ENCODE measurements at regions not wholly inside any gene's neighbourhood (a gene's known extent, or its start where the extent isn't known, plus 50 kb on each side); places are given as distances from the start of the nearest gene placed in this dataset.
A peak's percentile ranks its signal among the peaks of the same experiment; 100 is the strongest.

- Histone ChIP-seq H3K4me1 (ENCODE audit: control insufficient read depth in 1 of 2, insufficient read depth in 2 of 2, low read length in 2 of 2) (no peaks in the 10 kb centered on the region), H3K27ac (ENCODE audit: low read depth in 1 of 2, low read length in 2 of 2) (no peak overlapping the region), H3K4me3 (ENCODE audit: low read length in 2 of 2) (no peak overlapping the region), H3K36me3 (ENCODE audit: control insufficient read depth in 1 of 2, insufficient read depth in 2 of 2, low read length in 1 of 2) (no peaks in the 10 kb centered on the region), H3K9me3 (ENCODE audit: control insufficient read depth, low read length) (no peaks in the 10 kb centered on the region), H3K27me3 (ENCODE audit: control insufficient read depth in 1 of 2, insufficient read depth in 2 of 2, low read length in 1 of 2) (no peaks in the 10 kb centered on the region)
- no peak for DNase-seq
- 79 to 83% methylated on average over 2 of the region's 2 CpGs for WGBS, 2 donors
- no peak for ATAC-seq (ENCODE audit: low FRiP score)
- intact Hi-C loops (cut with DNase I): no loop called here
These were observed 95.0 kb upstream of the PLSCR4 start for GRCh38 chr3:146345900-146346299.

DNA sequence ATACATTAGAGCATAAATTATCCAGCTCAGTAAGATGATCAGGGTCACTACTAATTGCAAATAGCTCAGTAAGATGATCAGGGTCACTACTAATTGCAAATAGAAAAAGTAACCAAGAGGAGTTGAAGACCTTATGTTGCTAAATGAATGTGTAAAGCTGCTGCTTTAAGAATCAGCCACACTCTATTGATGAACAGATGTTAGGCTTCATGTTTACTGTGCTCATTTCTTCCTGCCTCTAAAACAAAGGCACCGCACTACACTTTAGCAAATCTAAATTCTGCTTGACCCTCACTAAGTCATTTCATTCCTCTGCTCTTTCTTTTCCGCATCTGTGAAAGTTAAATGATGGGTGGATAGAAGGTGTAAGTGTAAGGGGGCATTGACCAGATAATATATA lies 92.6 kb upstream of the PLSCR4 start:
- Histone ChIP-seq H3K36me3 (ENCODE audit: control insufficient read depth in 1 of 2, insufficient read depth in 2 of 2, low read length in 1 of 2) (no peaks in the 10 kb centered on the region), H3K27ac (ENCODE audit: low read depth in 1 of 2, low read length in 2 of 2) (no peak overlapping the region), H3K4me1 (ENCODE audit: control insufficient read depth in 1 of 2, insufficient read depth in 2 of 2, low read length in 2 of 2) (no peaks in the 10 kb centered on the region), H3K4me3 (ENCODE audit: low read length in 2 of 2) (no peak overlapping the region), H3K27me3 (ENCODE audit: control insufficient read depth in 1 of 2, insufficient read depth in 2 of 2, low read length in 1 of 2) (no peaks in the 10 kb centered on the region), H3K9me3 (ENCODE audit: control insufficient read depth, low read length) (no peaks in the 10 kb centered on the region)
- 41 to 44% methylated on average over 2 of the region's 2 CpGs for WGBS, 2 donors
- intact Hi-C loops (cut with DNase I): no loop called here
- DNase-seq (no peak), ATAC-seq (ENCODE audit: low FRiP score) (no peak)

GRCh38 chr3:146342989-146343388 lies 92.1 kb upstream of the PLSCR4 start:
- H3K27ac ChIP-seq (ENCODE audit: low read depth in 1 of 2, low read length in 2 of 2): no peak overlapping the region
- no peak overlapping the region for H3K4me3 ChIP-seq (ENCODE audit: low read length in 2 of 2)
- ATAC-seq (ENCODE audit: low FRiP score) (no peak), DNase-seq (no peak)
- H3K9me3 ChIP-seq (ENCODE audit: control insufficient read depth, low read length): no peaks in the 10 kb centered on the region
- intact Hi-C loops (cut with DNase I): no loop called here
- no peaks in the 10 kb centered on the region for H3K27me3 ChIP-seq (ENCODE audit: control insufficient read depth in 1 of 2, insufficient read depth in 2 of 2, low read length in 1 of 2)
- H3K4me1 ChIP-seq (ENCODE audit: control insufficient read depth in 1 of 2, insufficient read depth in 2 of 2, low read length in 2 of 2): no peaks in the 10 kb centered on the region
- no peaks in the 10 kb centered on the region for H3K36me3 ChIP-seq (ENCODE audit: control insufficient read depth in 1 of 2, insufficient read depth in 2 of 2, low read length in 1 of 2)

DNA sequence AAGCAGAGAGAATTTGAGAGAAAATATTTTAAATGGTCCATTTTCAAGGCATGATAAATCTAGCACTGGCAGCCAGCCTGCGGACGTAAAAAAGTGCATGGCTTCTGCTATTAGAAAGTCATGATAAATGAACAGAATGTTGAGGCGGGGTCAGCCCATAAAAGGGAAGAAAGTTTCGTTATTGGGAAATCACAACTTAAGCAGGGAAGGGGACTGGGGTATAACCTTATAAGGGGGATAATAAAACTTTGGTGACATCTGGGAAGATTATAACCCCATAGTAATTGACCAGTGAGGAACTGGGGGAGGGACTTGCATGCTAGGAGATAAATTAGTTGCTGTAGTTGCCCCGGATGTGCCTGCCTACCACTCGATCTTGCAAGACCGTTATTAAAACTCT lies 88.4 kb upstream of the PLSCR4 start:
- no peak overlapping the region for H3K27ac ChIP-seq (ENCODE audit: low read depth in 1 of 2, low read length in 2 of 2)
- 25 to 39% methylated on average over 7 of the region's 7 CpGs for WGBS, 2 donors
- DNase-seq (no peak), ATAC-seq (ENCODE audit: low FRiP score) (no peak)
- H3K4me3 ChIP-seq (ENCODE audit: low read length in 2 of 2): peak overlapping the region in 1 of 2 donors; percentile 41
- no peaks in the 10 kb centered on the region for H3K36me3 ChIP-seq (ENCODE audit: control insufficient read depth in 1 of 2, insufficient read depth in 2 of 2, low read length in 1 of 2)
- H3K9me3 ChIP-seq (ENCODE audit: control insufficient read depth, low read length): no peaks in the 10 kb centered on the region
- intact Hi-C loops (cut with DNase I): loop anchor here (10.0 kb wide), 1 partner anchor 235 kb away; no protein-coding TSS in a partner anchor
- H3K27me3 ChIP-seq (ENCODE audit: control insufficient read depth in 1 of 2, insufficient read depth in 2 of 2, low read length in 1 of 2): no peaks in the 10 kb centered on the region
- no peaks in the 10 kb centered on the region for H3K4me1 ChIP-seq (ENCODE audit: control insufficient read depth in 1 of 2, insufficient read depth in 2 of 2, low read length in 2 of 2)

- ATAC-seq (ENCODE audit: low FRiP score): no peak
- Histone ChIP-seq H3K4me1 (ENCODE audit: control insufficient read depth in 1 of 2, insufficient read depth in 2 of 2, low read length in 2 of 2) (no peaks in the 10 kb centered on the region), H3K27ac (ENCODE audit: low read depth in 1 of 2, low read length in 2 of 2) (no peak overlapping the region), H3K36me3 (ENCODE audit: control insufficient read depth in 1 of 2, insufficient read depth in 2 of 2, low read length in 1 of 2) (no peaks in the 10 kb centered on the region), H3K27me3 (ENCODE audit: control insufficient read depth in 1 of 2, insufficient read depth in 2 of 2, low read length in 1 of 2) (no peaks in the 10 kb centered on the region), H3K4me3 (ENCODE audit: low read length in 2 of 2) (no peak overlapping the region), H3K9me3 (ENCODE audit: control insufficient read depth, low read length) (no peaks in the 10 kb centered on the region)
- intact Hi-C loops (cut with DNase I): loop anchor here (10.0 kb wide), 1 partner anchor 237 kb away; no protein-coding TSS in a partner anchor
- no peak for DNase-seq
- WGBS, 2 donors: 77 to 83% methylated on average over 7 of the region's 7 CpGs
These were observed 87.1 kb upstream of the PLSCR4 start for GRCh38 chr3:146337991-146338390.

DNA sequence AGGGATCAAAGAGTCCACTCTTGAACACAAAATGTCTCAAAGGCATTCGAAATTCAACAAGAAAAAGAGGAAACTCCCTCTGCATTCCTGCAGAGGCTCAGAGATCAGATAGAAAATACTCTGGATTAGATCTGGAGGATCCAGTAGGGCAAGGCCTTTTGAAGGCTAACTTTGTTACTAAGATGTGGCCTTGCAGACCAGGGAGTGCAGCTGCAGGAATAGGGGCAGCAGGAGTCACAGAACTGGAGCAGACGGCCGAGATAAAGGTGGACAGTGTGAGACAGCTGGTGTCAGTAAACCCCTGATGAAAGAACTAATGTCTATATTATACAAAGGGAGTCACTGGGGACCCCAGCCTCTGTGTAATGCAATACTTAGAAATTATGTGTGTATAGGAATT lies 84.5 kb upstream of the PLSCR4 start:
- H3K36me3 ChIP-seq (ENCODE audit: control insufficient read depth in 1 of 2, insufficient read depth in 2 of 2, low read length in 1 of 2): no peaks in the 10 kb centered on the region
- no peak for DNase-seq
- no peak overlapping the region for H3K4me3 ChIP-seq (ENCODE audit: low read length in 2 of 2)
- no peaks in the 10 kb centered on the region for H3K4me1 ChIP-seq (ENCODE audit: control insufficient read depth in 1 of 2, insufficient read depth in 2 of 2, low read length in 2 of 2)
- 87 to 94% methylated on average over 3 of the region's 3 CpGs for WGBS, 2 donors
- intact Hi-C loops (cut with DNase I): loop anchor here (10.0 kb wide), 1 partner anchor 239 kb away; no protein-coding TSS in a partner anchor
- H3K27ac ChIP-seq (ENCODE audit: low read depth in 1 of 2, low read length in 2 of 2): no peak overlapping the region
- ATAC-seq (ENCODE audit: low FRiP score): no peak
- H3K27me3 ChIP-seq (ENCODE audit: control insufficient read depth in 1 of 2, insufficient read depth in 2 of 2, low read length in 1 of 2): no peaks in the 10 kb centered on the region
- no peaks in the 10 kb centered on the region for H3K9me3 ChIP-seq (ENCODE audit: control insufficient read depth, low read length)

- intact Hi-C loops (cut with DNase I): loop anchor here (10.0 kb wide), 1 partner anchor 241 kb away; no protein-coding TSS in a partner anchor
- 93 to 97% methylated on average over 7 of the region's 7 CpGs for WGBS, 2 donors
- no peaks in the 10 kb centered on the region for H3K4me1 ChIP-seq (ENCODE audit: control insufficient read depth in 1 of 2, insufficient read depth in 2 of 2, low read length in 2 of 2)
- DNase-seq (no peak), ATAC-seq (ENCODE audit: low FRiP score) (no peak)
- no peak overlapping the region for H3K27ac ChIP-seq (ENCODE audit: low read depth in 1 of 2, low read length in 2 of 2)
- H3K36me3 ChIP-seq (ENCODE audit: control insufficient read depth in 1 of 2, insufficient read depth in 2 of 2, low read length in 1 of 2): no peaks in the 10 kb centered on the region
- no peaks in the 10 kb centered on the region for H3K27me3 ChIP-seq (ENCODE audit: control insufficient read depth in 1 of 2, insufficient read depth in 2 of 2, low read length in 1 of 2)
- H3K4me3 ChIP-seq (ENCODE audit: low read length in 2 of 2): no peak overlapping the region
- H3K9me3 ChIP-seq (ENCODE audit: control insufficient read depth, low read length): no peaks in the 10 kb centered on the region
These were observed 83.2 kb upstream of the PLSCR4 start for GRCh38 chr3:146334151-146334550.

GRCh38 chr3:146331967-146332366 lies 81.1 kb upstream of the PLSCR4 start:
- Histone ChIP-seq H3K4me3 (ENCODE audit: low read length in 2 of 2) (no peak overlapping the region), H3K27me3 (ENCODE audit: control insufficient read depth in 1 of 2, insufficient read depth in 2 of 2, low read length in 1 of 2) (no peaks in the 10 kb centered on the region), H3K27ac (ENCODE audit: low read depth in 1 of 2, low read length in 2 of 2) (no peak overlapping the region), H3K9me3 (ENCODE audit: control insufficient read depth, low read length) (no peaks in the 10 kb centered on the region), H3K4me1 (ENCODE audit: control insufficient read depth in 1 of 2, insufficient read depth in 2 of 2, low read length in 2 of 2) (no peaks in the 10 kb centered on the region), H3K36me3 (ENCODE audit: control insufficient read depth in 1 of 2, insufficient read depth in 2 of 2, low read length in 1 of 2) (no peaks in the 10 kb centered on the region)
- intact Hi-C loops (cut with DNase I): loop anchor here (10.0 kb wide), 1 partner anchor 243 kb away; no protein-coding TSS in a partner anchor
- DNase-seq: no peak
- no peak for ATAC-seq (ENCODE audit: low FRiP score)

DNA sequence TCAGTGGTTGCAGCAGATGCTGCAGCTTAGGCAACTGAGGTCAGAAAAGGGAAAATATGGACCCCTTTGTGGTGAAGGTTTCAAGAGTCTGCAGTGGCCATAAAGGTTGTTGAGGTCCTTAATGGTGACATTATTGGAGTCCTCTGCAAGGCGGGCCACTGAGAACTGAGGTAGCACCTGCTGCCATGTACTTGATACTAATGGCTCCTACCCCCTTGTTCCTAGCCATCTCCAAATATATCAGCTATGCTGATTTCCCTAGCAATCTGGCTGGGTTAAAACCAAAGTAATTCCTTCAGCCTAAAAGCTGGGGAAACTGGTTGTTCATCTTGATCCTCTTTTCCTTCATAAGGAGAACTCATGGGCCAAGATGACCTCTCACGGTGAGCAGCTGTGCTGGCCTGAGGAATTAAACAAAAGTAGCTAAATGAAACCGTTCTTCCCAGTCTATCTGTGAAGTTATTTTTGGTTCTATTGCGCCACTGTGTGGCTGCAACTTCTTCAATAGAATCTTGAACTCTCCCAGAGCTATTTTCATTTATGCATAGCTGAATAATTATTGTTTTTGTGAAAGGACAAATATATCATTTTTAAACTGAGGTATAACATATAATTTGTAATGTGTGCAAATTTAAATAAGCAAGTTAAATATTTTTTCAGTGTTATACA lies 76.1 kb upstream of the PLSCR4 start:
- H3K4me3 ChIP-seq (ENCODE audit: low read length in 2 of 2): no peak overlapping the region
- WGBS, 2 donors: 24 to 26% methylated on average over 4 of the region's 4 CpGs
- no peaks in the 10 kb centered on the region for H3K4me1 ChIP-seq (ENCODE audit: control insufficient read depth in 1 of 2, insufficient read depth in 2 of 2, low read length in 2 of 2)
- ATAC-seq (ENCODE audit: low FRiP score) (peak; percentile 88), DNase-seq (no peak)
- no peaks in the 10 kb centered on the region for H3K9me3 ChIP-seq (ENCODE audit: control insufficient read depth, low read length)
- intact Hi-C loops (cut with DNase I): loop anchor here (1.0 to 5.0 kb wide), 5 partner anchors 108 to 265 kb away; no protein-coding TSS in a partner anchor
- H3K36me3 ChIP-seq (ENCODE audit: control insufficient read depth in 1 of 2, insufficient read depth in 2 of 2, low read length in 1 of 2): no peaks in the 10 kb centered on the region
- no peaks in the 10 kb centered on the region for H3K27me3 ChIP-seq (ENCODE audit: control insufficient read depth in 1 of 2, insufficient read depth in 2 of 2, low read length in 1 of 2)
- no peak overlapping the region for H3K27ac ChIP-seq (ENCODE audit: low read depth in 1 of 2, low read length in 2 of 2)
